HG02623 (cell line): ENCODE measurements at regions not wholly inside any gene's neighbourhood (a gene's known extent, or its start where the extent isn't known, plus 50 kb on each side); places are given as distances from the start of the nearest gene placed in this dataset.

Experiments
- ATAC-seq: cut with Tn5 transposase; IDR thresholded peaks from one replicate; pipeline ENCODE4 v1.9.1; 2021; ENCODE audit warnings: moderate library complexity; ENCODE audit not compliant: unreplicated experiment

DNA sequence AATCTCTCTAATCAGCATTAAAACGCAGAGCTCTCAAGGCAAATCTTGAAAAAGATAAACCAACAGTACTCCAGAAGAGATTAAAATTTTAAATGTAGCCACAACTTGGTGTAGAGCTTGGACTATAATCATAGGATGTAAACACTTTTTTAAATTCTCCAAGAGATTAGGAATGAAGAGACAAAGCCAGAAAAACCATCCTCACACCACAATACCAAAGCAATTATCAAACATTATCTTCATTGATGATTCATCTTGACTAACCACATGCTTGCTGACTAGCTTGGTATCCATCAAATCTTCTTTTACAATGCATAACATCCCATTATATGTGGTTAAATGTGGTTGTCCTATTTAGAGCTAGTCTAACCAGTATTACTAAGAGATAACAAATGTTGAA is 815.1 kb downstream of the TLE1 start:
- no peak for ATAC-seq

- no peak for ATAC-seq
Observed at GRCh38 chr9:80873861-80874260, 815.5 kb downstream of the TLE1 start.

- no peak for ATAC-seq
Observed at GRCh38 chr9:80871596-80871995, 817.8 kb downstream of the TLE1 start.

DNA sequence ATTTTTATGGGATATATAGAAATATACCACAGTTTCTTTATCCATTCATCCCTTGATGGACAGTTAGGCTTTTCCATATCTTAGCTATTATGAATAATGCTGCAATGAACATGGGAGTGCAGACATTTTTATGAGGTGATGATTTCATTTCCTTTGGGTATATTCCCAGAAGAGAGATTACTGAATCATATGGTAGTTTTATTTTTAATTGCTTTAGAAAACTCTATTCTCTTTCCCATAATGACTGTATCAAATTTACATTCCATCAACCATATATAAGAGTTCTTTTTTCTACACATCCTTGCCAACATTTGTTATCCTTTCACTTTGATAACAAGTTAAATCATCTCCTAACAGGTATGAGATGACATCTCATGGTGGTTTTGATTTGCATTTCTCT is 821.6 kb downstream of the TLE1 start:
- no peak for ATAC-seq

GRCh38 chr9:80866576-80867227 is 822.6 kb downstream of the TLE1 start:
- ATAC-seq, result no peak

- no peak for ATAC-seq
Observed at GRCh38 chr9:80866121-80866520, 823.2 kb downstream of the TLE1 start.

DNA sequence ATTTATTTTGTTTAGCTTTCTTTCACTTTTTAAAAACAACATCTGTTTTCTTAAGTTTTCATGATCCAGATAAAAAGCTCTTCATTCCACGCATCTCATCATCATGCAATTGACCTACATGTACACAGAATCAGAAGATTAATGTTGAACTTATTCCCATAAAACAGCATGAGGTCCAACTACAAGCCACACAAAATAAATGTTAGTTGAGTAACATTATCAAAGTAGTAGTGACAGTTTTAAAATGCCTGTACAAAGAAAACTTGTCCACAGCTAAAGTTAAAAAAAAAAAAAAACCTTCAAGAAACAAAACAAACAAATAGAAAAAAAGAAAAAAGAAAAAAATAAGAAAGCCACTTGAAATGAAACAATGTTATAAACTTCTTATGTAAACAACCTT is 846.3 kb downstream of the TLE1 start:
- ATAC-seq, result no peak

DNA sequence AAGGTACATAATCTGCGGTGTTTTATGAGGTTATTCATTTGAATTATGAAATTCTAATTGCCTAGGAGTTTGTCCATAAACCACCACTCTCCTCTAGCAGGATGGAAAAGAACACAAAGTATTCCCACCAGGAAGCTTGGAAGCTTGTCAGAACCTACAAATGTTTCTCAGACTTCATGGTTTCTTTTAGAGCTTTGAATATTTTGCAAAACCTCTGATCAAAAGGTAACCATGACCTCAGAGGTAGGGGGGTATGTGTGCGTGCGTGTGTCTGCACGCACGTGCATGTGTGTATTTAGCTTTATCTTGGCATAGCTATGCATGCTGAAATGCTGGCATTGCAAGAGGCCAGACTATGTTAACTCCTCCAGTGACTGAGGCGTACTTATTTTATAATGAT is 847.0 kb downstream of the TLE1 start:
- ATAC-seq, result no peak

DNA sequence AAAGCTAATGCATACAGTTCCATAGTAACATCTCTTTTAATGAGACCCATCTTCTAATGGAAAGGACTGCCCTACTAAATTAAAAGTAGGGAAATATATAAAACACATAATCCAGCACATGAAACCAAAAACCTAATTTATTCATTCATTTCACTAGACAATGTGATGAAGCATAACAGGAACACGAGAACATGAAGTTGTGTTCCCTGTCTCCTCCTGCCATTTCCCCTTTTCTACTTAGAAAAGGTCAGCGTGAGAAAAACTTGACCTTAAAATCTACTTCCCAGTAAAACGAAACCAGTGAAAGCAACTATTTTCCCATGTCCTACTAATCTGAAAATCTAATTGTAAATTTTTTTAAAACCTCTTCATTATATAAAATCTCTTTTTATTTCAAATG is 847.5 kb downstream of the TLE1 start:
- no peak for ATAC-seq

DNA sequence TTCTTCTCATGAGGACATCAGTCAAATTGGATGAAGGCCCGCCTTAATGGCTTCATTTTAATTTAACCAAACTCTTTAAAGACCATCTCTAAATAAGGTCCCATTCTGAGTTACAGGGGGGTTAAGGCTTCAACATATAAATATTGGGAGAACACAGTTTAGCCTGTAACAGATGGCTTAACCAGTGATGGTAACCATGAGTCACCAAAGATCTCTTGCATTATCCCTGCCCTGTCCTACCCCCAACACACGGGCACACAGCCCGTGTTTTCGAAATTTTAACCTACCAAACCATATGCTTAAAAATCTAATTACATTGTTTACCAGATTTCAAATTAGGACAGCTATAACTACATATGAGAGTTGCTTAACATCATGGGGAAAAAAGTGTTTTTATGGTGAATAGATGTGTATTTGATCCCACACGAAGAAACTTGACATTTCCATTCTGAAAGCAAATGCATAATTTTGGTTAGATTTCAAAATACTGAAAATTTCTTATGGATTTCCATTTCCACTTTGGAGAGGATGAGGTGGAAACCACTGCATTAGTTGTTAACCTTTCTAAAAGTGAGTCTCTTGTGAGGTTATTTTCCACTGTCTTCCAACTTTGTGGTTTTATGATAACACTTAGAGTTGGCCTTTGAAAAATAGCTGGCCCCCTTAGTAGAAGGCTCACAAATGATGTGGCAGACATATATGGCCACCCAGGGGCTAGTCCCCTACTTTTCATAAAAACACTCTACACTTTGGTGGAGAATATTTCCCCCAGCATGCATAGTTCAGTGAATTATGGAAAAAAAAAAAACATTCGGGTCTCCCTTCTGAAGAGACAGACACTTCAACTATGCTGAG is 849.3 kb downstream of the TLE1 start:
- no peak for ATAC-seq

DNA sequence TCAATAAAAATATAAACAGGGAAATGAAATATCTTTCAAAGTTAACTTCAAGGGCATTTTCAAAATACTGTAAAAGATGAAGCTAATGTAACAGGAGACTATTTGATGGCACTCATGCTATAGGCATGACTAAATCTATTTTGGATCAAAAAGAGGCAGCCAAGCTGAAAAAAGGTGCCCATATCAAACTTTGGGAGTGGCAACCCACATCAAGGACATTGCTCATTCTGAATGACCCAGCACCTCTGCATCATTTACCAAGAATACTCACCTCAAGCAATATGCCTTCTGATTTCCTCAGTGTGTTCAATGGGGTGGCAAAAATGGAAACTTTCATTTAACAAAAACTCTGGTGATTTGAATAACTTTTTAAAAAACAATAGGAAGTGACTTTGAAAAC is 853.3 kb downstream of the TLE1 start:
- no peak for ATAC-seq

GRCh38 chr9:80831751-80832150 is 857.6 kb downstream of the TLE1 start:
- ATAC-seq, result no peak

DNA sequence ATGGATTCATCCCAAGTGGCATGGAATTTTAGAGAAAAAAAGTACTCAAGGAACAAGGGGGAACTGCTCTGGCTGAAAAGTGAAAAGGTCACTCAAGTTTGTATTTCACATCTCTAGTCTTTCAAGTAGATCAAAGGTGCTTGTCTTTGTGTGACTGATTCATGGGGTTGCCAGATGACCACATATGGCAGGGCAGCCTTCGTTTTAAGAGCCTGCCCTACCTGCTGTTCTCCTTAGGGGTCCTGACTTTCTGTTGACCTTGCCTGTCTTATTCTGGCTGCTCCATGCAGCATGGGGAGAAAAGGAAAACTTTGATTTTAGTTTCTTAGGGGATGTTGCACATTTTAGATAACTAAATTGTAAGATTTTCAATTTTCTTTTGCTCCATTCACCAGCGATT is 877.7 kb downstream of the TLE1 start:
- no peak for ATAC-seq

DNA sequence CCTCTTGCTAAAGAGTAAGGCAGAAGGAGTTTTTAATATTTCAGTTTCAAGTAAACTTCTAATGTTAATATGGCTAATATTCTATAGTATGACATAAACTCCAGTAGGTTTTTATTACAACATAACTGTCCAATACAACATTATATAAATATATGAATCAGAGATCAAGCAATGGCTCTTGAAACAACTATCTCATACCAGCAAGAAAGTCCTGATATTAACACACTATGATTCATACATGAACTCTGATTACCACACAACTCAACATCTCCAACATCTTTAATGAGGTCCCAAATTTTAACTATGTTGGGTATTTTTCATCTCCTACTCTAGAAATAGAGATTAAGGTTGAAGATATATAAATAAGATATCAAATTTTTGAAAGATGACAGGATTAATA is 878.3 kb downstream of the TLE1 start:
- ATAC-seq, result no peak

GRCh38 chr9:80806671-80807070 is 882.7 kb downstream of the TLE1 start:
- no peak for ATAC-seq

- no peak for ATAC-seq
Observed at GRCh38 chr9:80804873-80805272, 884.5 kb downstream of the TLE1 start.

DNA sequence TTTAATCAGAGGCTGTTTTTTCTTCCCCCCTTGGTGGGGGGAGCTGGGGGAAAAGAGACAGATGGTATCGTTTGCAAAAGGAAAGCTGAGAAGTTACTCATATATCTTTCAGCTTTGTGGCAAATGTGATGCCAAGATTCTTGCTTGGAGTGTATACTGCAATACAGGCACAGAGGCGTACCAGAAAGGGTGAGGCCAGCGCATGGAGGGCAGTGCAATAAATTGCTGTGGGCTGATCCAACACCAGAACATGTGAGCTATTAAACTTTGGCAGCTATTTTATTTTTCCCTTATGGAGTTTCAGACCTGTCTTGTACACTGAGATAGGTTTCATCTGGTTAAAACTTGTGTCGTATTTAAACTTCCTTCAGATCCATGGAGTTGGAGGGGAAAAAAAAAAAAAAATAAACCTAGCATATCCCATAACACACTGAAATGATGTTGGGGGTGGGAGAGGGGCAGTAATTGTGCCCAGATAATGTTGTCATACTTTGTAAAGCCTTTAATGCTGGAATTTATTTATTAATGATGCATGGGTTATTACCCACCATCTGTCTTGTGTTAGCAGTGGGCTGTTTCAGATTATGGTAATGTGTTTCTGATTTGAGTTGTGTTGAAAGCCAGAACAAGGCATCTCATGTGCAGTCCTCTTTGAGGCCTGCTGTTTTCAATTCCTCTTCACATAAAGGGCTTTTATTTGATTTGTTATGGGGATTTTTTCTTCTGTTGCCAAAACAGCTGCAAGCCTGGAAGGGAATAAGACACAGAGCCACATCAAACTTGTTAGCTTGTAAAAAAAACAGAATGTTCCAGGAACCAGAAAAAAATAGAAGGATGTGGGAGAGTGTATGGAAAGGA is 891.3 kb downstream of the TLE1 start:
- ATAC-seq, result no peak

GRCh38 chr9:80797101-80797829 is 892.1 kb downstream of the TLE1 start:
- no peak for ATAC-seq

- ATAC-seq, result no peak
Observed at GRCh38 chr9:80796632-80797031, 892.7 kb downstream of the TLE1 start.

GRCh38 chr9:80794197-80794596 is 895.1 kb downstream of the TLE1 start:
- no peak for ATAC-seq

DNA sequence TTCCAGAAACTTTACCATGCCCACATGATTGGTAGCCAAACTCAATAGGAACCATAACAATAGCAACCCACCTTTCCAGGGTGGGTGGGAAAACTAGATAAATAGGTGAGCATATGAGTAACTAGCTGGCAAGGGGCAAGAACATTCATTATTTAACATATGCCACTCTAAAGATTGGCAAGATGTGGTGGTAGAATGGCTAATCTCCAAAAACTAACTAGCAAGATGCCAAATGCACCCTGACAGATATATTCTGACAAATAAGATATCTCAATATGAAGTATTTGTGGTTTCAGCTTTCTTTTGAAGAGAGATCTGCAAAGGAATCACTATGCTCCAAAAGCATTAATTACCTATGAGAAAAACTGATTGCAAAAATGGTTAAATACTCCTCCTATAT is 895.6 kb downstream of the TLE1 start:
- no peak for ATAC-seq
